ENCODE measurements at regions not wholly inside any gene's neighbourhood (a gene's known extent, or its start where the extent isn't known, plus 50 kb on each side); places are given as distances from the start of the nearest gene placed in this dataset.

DNA sequence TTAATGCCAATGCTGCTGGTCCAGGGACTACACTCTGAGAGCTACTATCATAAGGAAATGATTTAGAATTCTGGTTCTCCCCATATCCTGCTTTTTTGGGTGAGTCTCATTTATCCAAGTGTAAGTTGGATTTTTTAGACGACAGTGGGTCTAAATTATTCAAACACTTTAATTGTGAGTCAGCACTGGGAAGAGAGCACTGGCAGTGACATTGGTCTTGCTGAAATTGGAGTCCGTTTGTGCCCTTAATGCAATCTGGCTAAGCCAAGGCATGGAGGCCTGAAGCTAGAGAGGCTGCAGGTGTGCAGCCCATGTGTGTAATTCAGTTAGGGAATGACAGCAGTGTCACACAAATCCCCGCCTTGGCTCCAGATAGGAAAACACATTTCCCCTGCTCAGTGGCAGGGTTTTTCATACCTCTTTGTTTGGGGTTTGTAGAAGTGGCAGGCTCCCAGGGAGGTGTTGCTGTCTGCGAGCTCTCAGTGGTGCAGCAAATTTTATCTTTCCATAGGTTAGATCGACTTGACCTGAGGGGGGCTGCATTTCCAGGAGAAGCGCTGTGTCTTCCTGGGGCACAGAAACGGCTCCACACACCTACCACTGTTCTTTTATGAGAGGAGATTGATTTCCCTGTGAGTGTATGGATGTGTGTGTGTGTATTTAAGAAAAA, 197.7 kb downstream of the CD47 start:
- H3K27ac ChIP-seq (ENCODE audit: low read depth) = no peak overlapping the region
- H3K4me3 ChIP-seq (ENCODE audit: low read depth, low read length) = no peak overlapping the region
- H3K4me1 ChIP-seq (ENCODE audit: insufficient read depth) = no peaks in the 10 kb centered on the region
- 59% methylated on average over 7 of the region's 7 CpGs for WGBS
- no peak for DNase-seq (ENCODE audit: extremely low spot score)
- H3K36me3 ChIP-seq (ENCODE audit: insufficient read depth) = no peaks in the 10 kb centered on the region

DNA sequence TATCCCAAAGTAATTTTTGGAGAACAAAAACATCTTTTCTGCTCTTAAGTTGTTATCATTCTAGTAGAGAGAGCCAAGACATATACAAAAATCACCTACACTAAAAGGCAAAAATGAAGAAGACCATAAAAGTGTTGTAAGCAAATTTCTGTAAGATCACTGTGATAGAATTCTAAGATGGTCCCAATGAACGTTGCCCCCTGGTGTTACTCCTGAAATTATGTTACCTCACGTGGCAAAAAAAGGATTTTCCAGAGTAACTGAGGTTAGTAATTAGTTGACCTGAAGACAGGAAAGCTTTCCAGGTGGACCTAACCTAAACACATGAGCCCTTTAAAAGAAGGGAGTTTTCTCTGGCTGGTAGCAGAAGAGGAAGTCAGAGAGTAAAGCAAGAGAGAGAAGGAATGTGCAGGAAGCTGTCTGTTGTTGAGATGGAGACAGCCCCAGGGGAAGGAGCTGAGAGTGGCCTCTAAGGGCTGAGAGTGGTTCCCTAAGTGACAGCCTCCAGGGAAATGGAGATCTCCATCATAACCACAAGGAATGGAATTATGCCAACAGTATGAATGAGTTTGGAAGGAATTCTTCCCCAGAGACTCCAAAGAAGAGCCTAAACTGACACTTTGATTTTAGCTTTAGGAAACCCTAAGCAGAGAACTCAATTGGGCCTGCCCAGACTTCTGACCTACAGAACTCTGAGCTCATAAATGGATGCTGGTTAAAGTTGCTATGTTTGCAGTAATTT, 205.9 kb downstream of the CD47 start:
- Histone ChIP-seq H3K36me3 (ENCODE audit: insufficient read depth) (no peaks in the 10 kb centered on the region), H3K4me3 (ENCODE audit: low read depth, low read length) (no peak overlapping the region), H3K27ac (ENCODE audit: low read depth) (no peak overlapping the region), H3K4me1 (ENCODE audit: insufficient read depth) (no peaks in the 10 kb centered on the region)
- WGBS = 59% methylated on average over 2 of the region's 2 CpGs
- no peak for DNase-seq (ENCODE audit: extremely low spot score)

DNA sequence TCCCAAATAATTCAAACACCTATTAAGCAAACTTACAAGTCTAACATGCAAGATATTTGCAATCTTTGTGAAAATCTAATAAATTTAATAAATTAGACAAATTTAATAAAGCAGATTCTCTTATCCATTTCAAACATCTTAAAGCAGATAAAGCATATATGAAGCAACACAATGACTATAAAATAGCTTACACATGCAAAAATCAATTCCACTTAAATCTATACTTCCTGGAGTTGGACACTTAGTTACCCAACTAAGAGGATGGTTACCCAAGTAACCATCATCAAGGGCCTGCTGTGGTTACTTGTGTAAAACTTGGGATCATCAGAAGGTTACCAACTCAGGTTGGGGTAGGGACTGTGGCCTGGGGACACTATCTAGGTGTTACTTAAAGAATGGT, 206.8 kb downstream of the CD47 start:
- no peak overlapping the region for H3K4me3 ChIP-seq (ENCODE audit: low read depth, low read length)
- no peak for DNase-seq (ENCODE audit: extremely low spot score)

DNA sequence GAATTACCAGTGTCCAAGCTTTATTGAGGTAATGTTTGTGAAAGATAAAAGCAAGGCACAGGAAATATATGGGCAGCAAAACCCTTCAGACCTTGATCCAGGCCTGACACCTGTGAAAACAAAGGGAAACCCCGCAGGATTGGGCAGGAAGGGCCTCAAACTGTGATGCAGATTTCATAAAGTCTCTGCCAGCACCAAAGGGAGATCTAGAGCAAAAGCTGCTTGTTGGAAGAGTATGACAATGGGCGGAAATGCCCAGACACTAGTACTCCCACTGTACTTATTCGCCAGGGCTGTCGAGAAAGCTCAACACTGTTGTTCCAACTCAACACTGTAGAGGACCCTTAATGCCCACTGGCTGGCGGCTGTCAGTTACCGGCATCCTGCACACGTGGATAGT, 207.9 kb downstream of the CD47 start:
- Histone ChIP-seq H3K4me3 (ENCODE audit: low read depth, low read length) (no peak overlapping the region), H3K36me3 (ENCODE audit: insufficient read depth) (no peaks in the 10 kb centered on the region), H3K27ac (ENCODE audit: low read depth) (no peak overlapping the region), H3K4me1 (ENCODE audit: insufficient read depth) (no peaks in the 10 kb centered on the region)
- 86% methylated on average over 7 of the region's 7 CpGs for WGBS
- DNase-seq (ENCODE audit: extremely low spot score) = no peak

More for the DNA sequence above, 206.8 kb downstream of the CD47 start:
- no peaks in the 10 kb centered on the region for H3K4me1 ChIP-seq (ENCODE audit: insufficient read depth)
- H3K36me3 ChIP-seq (ENCODE audit: insufficient read depth) = no peaks in the 10 kb centered on the region
- no peak overlapping the region for H3K27ac ChIP-seq (ENCODE audit: low read depth)

DNA sequence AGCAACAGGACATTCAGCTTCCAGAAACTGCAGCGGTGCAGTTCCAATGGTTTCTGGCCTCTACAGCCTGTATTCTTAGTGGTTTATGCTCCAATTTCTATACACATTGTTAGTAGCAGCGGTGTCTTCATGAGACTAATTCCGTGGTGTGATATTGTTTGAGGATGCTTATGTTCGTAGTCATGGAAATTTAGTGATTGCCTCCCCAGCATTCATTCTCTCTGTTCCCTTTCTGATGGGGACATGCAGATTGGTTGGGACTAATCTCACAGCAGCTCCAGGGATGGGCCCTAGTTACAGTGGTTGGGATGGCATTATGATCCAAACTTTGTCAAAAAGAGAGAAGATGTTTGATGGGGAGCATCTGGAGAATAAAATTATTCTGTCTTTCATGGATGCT, 208.6 kb downstream of the CD47 start:
- 94% methylated on average over 4 of the region's 4 CpGs for WGBS
- Histone ChIP-seq H3K4me3 (ENCODE audit: low read depth, low read length) (no peak overlapping the region), H3K27ac (ENCODE audit: low read depth) (no peak overlapping the region)

DNA sequence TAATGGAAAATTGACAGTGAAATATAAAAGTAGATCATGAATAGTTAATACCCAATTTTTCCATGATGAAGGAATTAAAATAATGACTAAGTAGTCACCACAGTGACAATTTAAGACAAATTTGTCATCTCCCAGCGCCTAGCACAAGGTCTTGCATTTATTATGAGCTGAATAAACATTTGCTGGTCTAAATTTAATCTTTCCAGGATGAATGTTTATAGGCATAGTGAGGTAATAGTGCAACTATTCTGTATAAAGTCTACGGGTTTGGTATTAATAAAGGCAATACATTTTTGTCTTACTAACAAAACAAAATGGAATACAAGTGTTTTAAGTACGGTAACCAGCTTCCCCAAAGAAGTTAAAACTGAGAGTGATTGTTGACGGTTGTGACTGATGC, 209.3 kb downstream of the CD47 start:
- no peak for DNase-seq (ENCODE audit: extremely low spot score)
- H3K36me3 ChIP-seq (ENCODE audit: insufficient read depth) = no peaks in the 10 kb centered on the region
- H3K27ac ChIP-seq (ENCODE audit: low read depth) = no peak overlapping the region
- H3K4me1 ChIP-seq (ENCODE audit: insufficient read depth) = no peaks in the 10 kb centered on the region
- WGBS = 51% methylated on average over 4 of the region's 4 CpGs
- no peak overlapping the region for H3K4me3 ChIP-seq (ENCODE audit: low read depth, low read length)

More for the DNA sequence above, 208.6 kb downstream of the CD47 start:
- Histone ChIP-seq H3K4me1 (ENCODE audit: insufficient read depth) (no peaks in the 10 kb centered on the region), H3K36me3 (ENCODE audit: insufficient read depth) (no peaks in the 10 kb centered on the region)
- no peak for DNase-seq (ENCODE audit: extremely low spot score)

DNA sequence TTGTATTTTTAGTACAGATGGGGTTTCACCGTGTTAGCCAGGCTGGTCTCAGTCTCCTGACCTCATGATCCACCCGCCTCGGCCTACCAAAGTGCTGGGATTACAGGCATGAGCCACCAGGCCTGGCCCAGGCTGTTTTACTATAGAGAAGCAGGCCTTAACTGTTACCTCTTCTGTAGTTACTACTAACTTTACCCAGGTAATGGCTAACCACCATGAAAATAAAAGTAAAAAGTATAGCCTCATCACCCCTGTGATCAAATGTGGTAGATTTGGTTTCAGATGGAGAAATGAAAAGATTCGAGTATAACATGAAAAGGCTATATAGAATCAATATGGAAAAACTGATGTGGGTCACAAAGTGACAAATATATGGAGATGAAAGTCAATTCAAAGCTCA, 210.1 kb downstream of the CD47 start:
- no peaks in the 10 kb centered on the region for H3K36me3 ChIP-seq (ENCODE audit: insufficient read depth)
- no peak overlapping the region for H3K27ac ChIP-seq (ENCODE audit: low read depth)
- no peaks in the 10 kb centered on the region for H3K4me1 ChIP-seq (ENCODE audit: insufficient read depth)
- WGBS = 95% methylated on average over 4 of the region's 4 CpGs
- no peak for DNase-seq (ENCODE audit: extremely low spot score)
- H3K4me3 ChIP-seq (ENCODE audit: low read depth, low read length) = no peak overlapping the region

DNA sequence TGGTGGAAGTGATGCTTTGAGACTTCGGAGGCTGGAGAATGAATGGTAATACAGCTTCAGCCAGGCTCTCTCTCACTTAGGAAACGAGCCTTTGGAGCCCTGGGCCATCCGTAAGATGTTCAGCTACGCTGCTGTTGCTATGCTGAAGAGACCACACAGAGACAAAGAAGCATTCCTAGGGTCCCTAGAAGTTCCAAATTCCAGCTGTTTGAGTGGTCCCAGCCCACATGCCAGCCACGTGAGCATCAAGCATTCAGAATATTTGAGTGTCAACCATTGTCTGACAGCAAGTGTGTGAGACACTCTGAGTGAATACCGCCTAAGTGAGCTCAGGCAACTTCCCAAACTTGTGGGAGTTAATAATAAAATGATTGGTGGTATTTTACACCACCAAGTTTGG, 212.9 kb downstream of the CD47 start:
- DNase-seq (ENCODE audit: extremely low spot score) = no peak
- no peaks in the 10 kb centered on the region for H3K4me1 ChIP-seq (ENCODE audit: insufficient read depth)
- H3K4me3 ChIP-seq (ENCODE audit: low read depth, low read length) = no peak overlapping the region
- 82% methylated on average over 6 of the region's 6 CpGs for WGBS
- H3K36me3 ChIP-seq (ENCODE audit: insufficient read depth) = no peaks in the 10 kb centered on the region
- H3K27ac ChIP-seq (ENCODE audit: low read depth) = no peak overlapping the region

DNA sequence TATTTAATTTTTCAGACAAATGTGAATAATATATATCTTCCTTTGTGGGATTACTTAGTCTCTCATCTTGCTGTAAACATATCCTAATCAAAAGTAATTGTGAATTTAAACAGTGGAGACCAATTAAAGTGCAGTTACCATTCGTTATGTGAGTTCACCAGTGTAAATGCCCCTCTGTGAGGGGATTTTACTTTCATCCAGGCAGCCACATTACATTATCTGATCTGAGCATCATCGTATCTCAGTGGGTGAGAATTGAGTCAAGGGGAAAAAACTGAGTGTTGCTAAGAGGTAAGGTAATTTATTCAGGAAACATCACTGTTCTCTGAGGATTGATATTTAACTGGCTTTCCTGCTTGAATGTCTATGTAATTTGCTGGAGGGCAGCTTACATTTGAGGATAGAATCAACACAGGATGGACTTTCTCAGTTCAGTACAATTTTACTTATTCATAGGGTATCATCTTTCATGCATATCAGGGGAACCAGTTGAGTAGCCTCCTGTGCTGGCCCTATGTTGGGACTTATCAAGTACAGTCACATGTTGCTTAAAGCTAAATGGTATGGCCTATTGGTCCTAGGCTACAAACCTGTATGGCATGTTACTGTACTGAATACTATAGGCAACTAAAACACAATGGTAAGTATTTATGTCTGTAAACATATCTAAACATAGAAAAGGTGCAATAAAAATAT, 219.7 kb downstream of the CD47 start:
- DNase-seq (ENCODE audit: extremely low spot score) = no peak
- WGBS = 72% methylated on average over 2 of the region's 2 CpGs
- Histone ChIP-seq H3K36me3 (ENCODE audit: insufficient read depth) (no peaks in the 10 kb centered on the region), H3K27ac (ENCODE audit: low read depth) (no peak overlapping the region), H3K4me1 (ENCODE audit: insufficient read depth) (no peaks in the 10 kb centered on the region), H3K4me3 (ENCODE audit: low read depth, low read length) (no peak overlapping the region)

DNA sequence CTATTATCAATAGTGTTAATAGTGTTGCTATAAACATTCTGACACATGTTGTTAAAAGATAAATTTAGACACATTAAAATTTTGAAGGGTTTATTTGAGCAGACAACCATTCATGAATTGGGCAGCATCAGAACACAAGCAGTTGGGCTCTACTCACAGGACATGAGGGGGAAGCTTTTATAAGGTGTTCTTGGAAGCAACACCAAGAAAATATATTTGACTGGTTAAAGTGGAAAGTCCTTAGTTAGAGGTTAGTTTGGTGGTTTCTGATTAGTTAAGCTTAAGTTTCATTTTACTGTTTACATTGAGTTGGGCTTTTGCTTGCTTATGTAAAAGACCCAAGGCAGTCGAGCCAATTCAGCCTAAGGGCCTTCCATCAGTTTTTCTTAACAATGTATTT, 220.7 kb downstream of the CD47 start:
- 71% methylated on average over 1 of the region's 1 CpG for WGBS

DNA sequence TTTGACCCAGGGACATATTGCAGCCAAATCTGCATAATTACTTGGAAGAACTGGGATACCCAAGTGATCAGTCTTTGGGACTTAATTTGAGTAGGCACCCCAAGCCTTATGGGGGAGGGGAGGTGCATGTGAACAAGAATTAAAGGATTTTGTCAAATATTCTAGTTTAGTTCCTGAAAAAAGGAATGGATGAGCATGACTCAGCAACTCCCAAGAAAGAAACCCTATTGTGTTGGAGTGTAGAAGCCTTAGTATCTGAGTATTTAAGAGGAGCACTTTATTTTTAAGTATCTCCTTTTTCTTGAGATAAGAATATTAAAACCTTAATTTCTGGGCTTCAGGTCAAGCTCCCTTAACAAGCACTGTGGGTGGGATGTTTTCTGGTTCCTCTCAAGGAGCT, 222.4 kb downstream of the CD47 start:
- DNase-seq (ENCODE audit: extremely low spot score) = no peak
- H3K27ac ChIP-seq (ENCODE audit: low read depth) = no peak overlapping the region
- H3K36me3 ChIP-seq (ENCODE audit: insufficient read depth) = no peaks in the 10 kb centered on the region
- H3K4me1 ChIP-seq (ENCODE audit: insufficient read depth) = no peaks in the 10 kb centered on the region
- no peak overlapping the region for H3K4me3 ChIP-seq (ENCODE audit: low read depth, low read length)

More for the DNA sequence above, 220.7 kb downstream of the CD47 start:
- Histone ChIP-seq H3K4me1 (ENCODE audit: insufficient read depth) (no peaks in the 10 kb centered on the region), H3K27ac (ENCODE audit: low read depth) (no peak overlapping the region), H3K36me3 (ENCODE audit: insufficient read depth) (no peaks in the 10 kb centered on the region), H3K4me3 (ENCODE audit: low read depth, low read length) (no peak overlapping the region)
- DNase-seq (ENCODE audit: extremely low spot score) = no peak

DNA sequence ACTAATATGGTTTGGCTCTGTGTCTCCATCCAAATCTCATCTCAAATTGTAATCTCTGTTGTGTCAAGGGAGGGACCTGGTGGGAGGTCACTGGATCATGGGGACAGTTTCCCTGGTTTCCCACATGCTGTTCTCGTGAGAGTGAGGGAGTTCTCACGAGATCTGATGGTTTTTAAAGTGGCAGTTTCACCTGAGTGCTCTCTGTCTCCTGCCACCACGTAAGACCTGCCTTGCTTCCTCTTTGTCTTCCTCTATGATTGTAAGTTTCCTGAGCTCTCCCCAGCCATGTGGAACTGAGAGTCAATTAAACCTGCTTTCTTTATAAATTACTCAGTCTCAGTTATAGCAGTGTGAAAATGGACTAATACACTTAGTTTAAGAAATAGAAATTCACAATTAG, 228.9 kb downstream of the CD47 start:
- Histone ChIP-seq H3K36me3 (ENCODE audit: insufficient read depth) (no peaks in the 10 kb centered on the region), H3K4me3 (ENCODE audit: low read depth, low read length) (no peak overlapping the region), H3K27ac (ENCODE audit: low read depth) (no peak overlapping the region), H3K4me1 (ENCODE audit: insufficient read depth) (no peaks in the 10 kb centered on the region)
- whole genome bisulfite sequencing = 30% methylated on average over 3 of the region's 3 CpGs
- DNase-seq (ENCODE audit: extremely low spot score) = no peak

DNA sequence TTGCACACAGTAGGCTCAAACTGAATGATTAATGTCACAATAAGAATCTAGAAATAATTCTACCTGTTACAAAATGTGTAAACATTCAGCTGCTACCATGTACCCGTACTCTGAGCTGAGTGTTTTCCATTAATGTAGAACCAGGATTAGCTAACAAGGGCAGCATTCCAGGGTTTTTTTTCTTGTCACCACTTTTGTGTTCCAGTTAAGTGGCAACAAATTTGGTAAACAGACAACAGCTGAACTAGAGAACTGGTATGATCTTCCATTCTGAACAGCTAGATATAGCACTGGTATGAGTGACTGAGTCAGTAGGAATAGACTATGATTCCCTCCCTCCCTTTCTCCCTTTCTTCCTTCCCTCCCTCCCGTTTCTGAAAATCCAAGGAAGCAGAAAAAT, 229.4 kb downstream of the CD47 start:
- DNase-seq (ENCODE audit: extremely low spot score) = no peak
- Histone ChIP-seq H3K4me3 (ENCODE audit: low read depth, low read length) (no peak overlapping the region), H3K4me1 (ENCODE audit: insufficient read depth) (no peaks in the 10 kb centered on the region), H3K27ac (ENCODE audit: low read depth) (no peak overlapping the region), H3K36me3 (ENCODE audit: insufficient read depth) (no peaks in the 10 kb centered on the region)
- WGBS = 69% methylated on average over 2 of the region's 2 CpGs
